ENCODE measurements at regions not wholly inside any gene's neighbourhood (a gene's known extent, or its start where the extent isn't known, plus 50 kb on each side); places are given as distances from the start of the nearest gene placed in this dataset.

- no peak for DNase-seq (ENCODE audit: low read depth)
- H3K4me3 ChIP-seq (ENCODE audit: low read depth, low read length): no peak overlapping the region
- no peak for TF ChIP-seq CTCF (conservative IDR thresholded peaks at IDR 0.05; ENCODE audit: low read depth, low read length)
Measured at GRCh38 chr20:60331688-60332300, 373.6 kb downstream of the CDH26 start.

- TF ChIP-seq CTCF (conservative IDR thresholded peaks at IDR 0.05; ENCODE audit: low read depth, low read length): no peak
- DNase-seq (ENCODE audit: low read depth): no peak
- no peak overlapping the region for H3K4me3 ChIP-seq (ENCODE audit: low read depth, low read length)
Measured at GRCh38 chr20:60332523-60332922, 374.3 kb downstream of the CDH26 start.

GRCh38 chr20:60334911-60335310, 376.7 kb downstream of the CDH26 start:
- no peak overlapping the region for H3K4me3 ChIP-seq (ENCODE audit: low read depth, low read length)
- no peak for TF ChIP-seq CTCF (conservative IDR thresholded peaks at IDR 0.05; ENCODE audit: low read depth, low read length)
- DNase-seq (ENCODE audit: low read depth): no peak

GRCh38 chr20:60338556-60338955, 380.3 kb downstream of the CDH26 start:
- TF ChIP-seq CTCF (conservative IDR thresholded peaks at IDR 0.05; ENCODE audit: low read depth, low read length): no peak
- H3K4me3 ChIP-seq (ENCODE audit: low read depth, low read length): no peak overlapping the region
- DNase-seq (ENCODE audit: low read depth): no peak

- TF ChIP-seq CTCF (conservative IDR thresholded peaks at IDR 0.05; ENCODE audit: low read depth, low read length): no peak
- no peak overlapping the region for H3K4me3 ChIP-seq (ENCODE audit: low read depth, low read length)
- DNase-seq (ENCODE audit: low read depth): no peak
Measured at GRCh38 chr20:60339738-60340137, 381.5 kb downstream of the CDH26 start.

- DNase-seq (ENCODE audit: low read depth): no peak
- TF ChIP-seq CTCF (conservative IDR thresholded peaks at IDR 0.05; ENCODE audit: low read depth, low read length): no peak
- H3K4me3 ChIP-seq (ENCODE audit: low read depth, low read length): no peak overlapping the region
Measured at GRCh38 chr20:60340232-60340631, 382.0 kb downstream of the CDH26 start.

- TF ChIP-seq CTCF (conservative IDR thresholded peaks at IDR 0.05; ENCODE audit: low read depth, low read length): no peak
- DNase-seq (ENCODE audit: low read depth): no peak
- no peak overlapping the region for H3K4me3 ChIP-seq (ENCODE audit: low read depth, low read length)
Measured at GRCh38 chr20:60341062-60341461, 382.8 kb downstream of the CDH26 start.
